ENCODE measurements at regions not wholly inside any gene's neighbourhood (a gene's known extent, or its start where the extent isn't known, plus 50 kb on each side); places are given as distances from the start of the nearest gene placed in this dataset.
"Not testable (repeated sequence)": the region's sequence is repeated elsewhere in the genome, so short reads cannot be mapped to it uniquely, and the experiment has no call there.

- peak; percentile 28 to 59 for DNase-seq (ENCODE audit: low read depth in 2 of 2)
These were observed 393.7 kb downstream of the UTRN start for GRCh38 chr6:144678844-144679243.

- DNase-seq (ENCODE audit: low read depth in 2 of 2): no peak
These were observed 396.2 kb downstream of the UTRN start for GRCh38 chr6:144681334-144681733.

- no peak for DNase-seq (ENCODE audit: low read depth in 2 of 2)
These were observed 398.3 kb downstream of the UTRN start for GRCh38 chr6:144683216-144684070.

- no peak for DNase-seq (ENCODE audit: low read depth in 2 of 2)
These were observed 403.6 kb downstream of the UTRN start for GRCh38 chr6:144688713-144689112.

GRCh38 chr6:144689503-144690040 lies 404.4 kb downstream of the UTRN start:
- no peak for DNase-seq (ENCODE audit: low read depth in 2 of 2)

- no peak for DNase-seq (ENCODE audit: low read depth in 2 of 2)
These were observed 405.0 kb downstream of the UTRN start for GRCh38 chr6:144690133-144690532.

- DNase-seq (ENCODE audit: low read depth in 2 of 2): no peak
These were observed 405.5 kb downstream of the UTRN start for GRCh38 chr6:144690666-144691065.

- not testable (repeated sequence) for DNase-seq (ENCODE audit: low read depth in 2 of 2)
These were observed 406.9 kb downstream of the UTRN start for GRCh38 chr6:144692050-144692449.

GRCh38 chr6:144695858-144696533 lies 410.9 kb downstream of the UTRN start:
- no peak for DNase-seq (ENCODE audit: low read depth in 2 of 2)

GRCh38 chr6:144696610-144697368 lies 411.7 kb downstream of the UTRN start:
- DNase-seq (ENCODE audit: low read depth in 2 of 2): no peak

GRCh38 chr6:144697369-144697760 lies 412.2 kb downstream of the UTRN start:
- no peak for DNase-seq (ENCODE audit: low read depth in 2 of 2)

GRCh38 chr6:144697801-144698200 lies 412.7 kb downstream of the UTRN start:
- no peak for DNase-seq (ENCODE audit: low read depth in 2 of 2)

GRCh38 chr6:144702781-144703180 lies 417.6 kb downstream of the UTRN start:
- DNase-seq (ENCODE audit: low read depth in 2 of 2): no peak

- peak; percentile 27 to 87 for DNase-seq (ENCODE audit: low read depth in 2 of 2)
These were observed 425.1 kb downstream of the UTRN start for GRCh38 chr6:144710207-144710606.

GRCh38 chr6:144711661-144712060 lies 426.5 kb downstream of the UTRN start:
- DNase-seq (ENCODE audit: low read depth in 2 of 2): no peak

GRCh38 chr6:144712541-144712940 lies 427.4 kb downstream of the UTRN start:
- no peak for DNase-seq (ENCODE audit: low read depth in 2 of 2)

GRCh38 chr6:144714021-144714712 lies 429.0 kb downstream of the UTRN start:
- no peak for DNase-seq (ENCODE audit: low read depth in 2 of 2)

- peak; percentile 16 to 27 for DNase-seq (ENCODE audit: low read depth in 2 of 2)
These were observed 430.2 kb downstream of the UTRN start for GRCh38 chr6:144715344-144715743.

- no peak for DNase-seq (ENCODE audit: low read depth in 2 of 2)
These were observed 433.3 kb downstream of the UTRN start for GRCh38 chr6:144718431-144718830.

- no peak for DNase-seq (ENCODE audit: low read depth in 2 of 2)
These were observed 436.1 kb downstream of the UTRN start for GRCh38 chr6:144721232-144721631.

- DNase-seq (ENCODE audit: low read depth in 2 of 2): no peak
These were observed 437.1 kb downstream of the UTRN start for GRCh38 chr6:144722154-144722737.
